ENCODE measurements at regions not wholly inside any gene's neighbourhood (a gene's known extent, or its start where the extent isn't known, plus 50 kb on each side); places are given as distances from the start of the nearest gene placed in this dataset.

DNA sequence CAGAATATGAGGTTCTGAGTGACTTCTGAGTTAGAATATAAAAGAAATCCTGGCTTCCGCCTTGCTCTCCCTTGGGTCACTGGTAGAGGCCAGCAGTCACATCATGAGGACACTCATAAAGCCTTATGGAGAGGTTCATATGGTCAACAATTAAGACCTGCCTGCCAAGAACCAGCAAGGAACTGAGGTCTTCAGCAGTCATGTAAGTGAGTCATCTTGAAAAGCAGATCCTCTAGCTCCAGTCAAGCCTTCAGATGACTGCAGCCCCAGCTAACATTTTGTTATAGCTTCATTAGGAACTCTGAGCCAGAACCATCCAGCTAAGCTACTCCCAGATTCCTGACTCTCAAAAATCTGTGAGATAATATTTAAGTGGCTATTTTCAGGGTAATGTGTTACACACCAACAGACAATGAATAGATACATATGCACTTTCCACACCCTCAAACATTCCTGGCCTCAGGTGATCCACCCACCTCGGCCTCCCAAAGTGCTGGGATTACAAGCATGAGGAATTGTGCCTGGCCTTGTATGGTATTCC lies 447.2 kb downstream of the SHQ1 start:
- no peak overlapping the region for H3K4me3 ChIP-seq (ENCODE audit: low read depth in 2 of 2, low read length in 1 of 2)
- no peaks in the 10 kb centered on the region for H3K27me3 ChIP-seq (ENCODE audit: insufficient read depth)
- CTCF ChIA-PET, result no interaction called here
- no peak overlapping the region for H2AFZ ChIP-seq (ENCODE audit: low read depth)
- WGBS (ENCODE audit: low lambda C conversion rate), result 90% methylated on average over 2 of the region's 2 CpGs
- no peak for DNase-seq
- no peaks in the 10 kb centered on the region for H3F3A ChIP-seq (replicated peaks; ENCODE audit: insufficient read depth)
- H3K9ac ChIP-seq, result no peak overlapping the region
- peaks cover 91% of the 10 kb centered on the region for H3K79me2 ChIP-seq (ENCODE audit: insufficient read depth)
- H4K20me1 ChIP-seq (ENCODE audit: insufficient read depth), result peaks cover 84% of the 10 kb centered on the region
- H3K27ac ChIP-seq (ENCODE audit: low read depth in 2 of 2, low read length in 1 of 2), result no peak overlapping the region
- H3K36me3 ChIP-seq (replicated peaks in 1 of 2; ENCODE audit: control insufficient read depth in 1 of 2, insufficient read depth in 2 of 2, low read length in 1 of 2), result no peaks in the 10 kb centered on the region
- H3K9me3 ChIP-seq, result no peaks in the 10 kb centered on the region
- H3K4me1 ChIP-seq (ENCODE audit: control insufficient read depth in 1 of 2, insufficient read depth in 2 of 2, low read depth in 1 of 2, low read length in 1 of 2), result peaks cover 0 to 12% of the 10 kb centered on the region in 2 experiments; a peak in 2 of 4 replicates
- no peak overlapping the region for H3K4me2 ChIP-seq
- TF ChIP-seq GABPA (IDR thresholded peaks at IDR 0.05; ENCODE audit: low read depth), result no peak
- TF ChIP-seq RAD21 (IDR thresholded peaks at IDR 0.05; ENCODE audit: low read length), result no peak
- TF ChIP-seq GATA2 (CRISPR knock-in tag; IDR thresholded peaks at IDR 0.05), result no peak
- TF ChIP-seq, protein P1, sequence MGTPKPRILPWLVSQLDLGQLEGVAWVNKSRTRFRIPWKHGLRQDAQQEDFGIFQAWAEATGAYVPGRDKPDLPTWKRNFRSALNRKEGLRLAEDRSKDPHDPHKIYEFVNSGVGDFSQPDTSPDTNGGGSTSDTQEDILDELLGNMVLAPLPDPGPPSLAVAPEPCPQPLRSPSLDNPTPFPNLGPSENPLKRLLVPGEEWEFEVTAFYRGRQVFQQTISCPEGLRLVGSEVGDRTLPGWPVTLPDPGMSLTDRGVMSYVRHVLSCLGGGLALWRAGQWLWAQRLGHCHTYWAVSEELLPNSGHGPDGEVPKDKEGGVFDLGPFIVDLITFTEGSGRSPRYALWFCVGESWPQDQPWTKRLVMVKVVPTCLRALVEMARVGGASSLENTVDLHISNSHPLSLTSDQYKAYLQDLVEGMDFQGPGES (IDR thresholded peaks at IDR 0.05; ENCODE audit: low read depth, low read length), result no peak
- TF ChIP-seq, protein P2, sequence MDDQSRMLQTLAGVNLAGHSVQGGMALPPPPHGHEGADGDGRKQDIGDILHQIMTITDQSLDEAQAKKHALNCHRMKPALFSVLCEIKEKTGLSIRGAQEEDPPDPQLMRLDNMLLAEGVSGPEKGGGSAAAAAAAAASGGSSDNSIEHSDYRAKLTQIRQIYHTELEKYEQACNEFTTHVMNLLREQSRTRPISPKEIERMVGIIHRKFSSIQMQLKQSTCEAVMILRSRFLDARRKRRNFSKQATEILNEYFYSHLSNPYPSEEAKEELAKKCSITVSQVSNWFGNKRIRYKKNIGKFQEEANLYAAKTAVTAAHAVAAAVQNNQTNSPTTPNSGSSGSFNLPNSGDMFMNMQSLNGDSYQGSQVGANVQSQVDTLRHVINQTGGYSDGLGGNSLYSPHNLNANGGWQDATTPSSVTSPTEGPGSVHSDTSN (IDR thresholded peaks at IDR 0.05), result no peak
- no peaks in the 10 kb centered on the region for H3K9me2 ChIP-seq
- POLR2A ChIA-PET, result no interaction called here

DNA sequence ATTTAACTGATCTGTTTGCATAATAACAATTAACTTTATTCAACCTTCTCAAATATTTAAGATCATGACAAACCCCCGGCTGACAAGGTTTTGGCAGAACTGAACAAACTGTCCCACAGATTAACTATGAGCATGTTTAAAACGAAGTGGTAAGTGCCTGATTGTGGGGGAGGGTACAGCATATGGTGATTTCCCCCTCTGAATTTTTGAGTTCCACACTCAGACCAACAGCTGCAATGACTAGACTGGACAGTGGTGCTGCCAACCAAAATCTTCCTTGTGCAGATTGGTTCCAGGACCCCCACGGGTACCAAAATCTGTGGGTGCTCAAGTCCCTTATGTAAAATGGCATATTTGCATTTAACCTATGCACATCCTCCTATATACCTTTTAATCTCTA lies 449.5 kb downstream of the SHQ1 start:
- Histone ChIP-seq H3K4me1 (ENCODE audit: control insufficient read depth in 1 of 2, insufficient read depth in 2 of 2, low read depth in 1 of 2, low read length in 1 of 2) (peaks cover 0 to under 1% of the 10 kb centered on the region in 2 experiments; a peak in 1 of 4 replicates), H3K9ac (no peak overlapping the region), H3F3A (replicated peaks; ENCODE audit: insufficient read depth) (no peaks in the 10 kb centered on the region), H4K20me1 (ENCODE audit: insufficient read depth) (peaks cover 81% of the 10 kb centered on the region), H3K27me3 (ENCODE audit: insufficient read depth) (no peaks in the 10 kb centered on the region), H3K79me2 (ENCODE audit: insufficient read depth) (peaks cover 91% of the 10 kb centered on the region), H3K27ac (ENCODE audit: low read depth in 2 of 2, low read length in 1 of 2) (no peak overlapping the region; a peak in 1 of 4 replicates), H3K9me2 (no peaks in the 10 kb centered on the region), H3K4me2 (no peak overlapping the region), H3K9me3 (no peaks in the 10 kb centered on the region), H2AFZ (ENCODE audit: low read depth) (no peak overlapping the region), H3K4me3 (ENCODE audit: low read depth in 2 of 2, low read length in 1 of 2) (no peak overlapping the region), H3K36me3 (replicated peaks in 1 of 2; ENCODE audit: control insufficient read depth in 1 of 2, insufficient read depth in 2 of 2, low read length in 1 of 2) (no peaks in the 10 kb centered on the region)
- no peak for TF ChIP-seq FOXM1 (IDR thresholded peaks at IDR 0.05; ENCODE audit: low read depth)
- no peak for TF ChIP-seq EZH2phosphoT487 (IDR thresholded peaks at IDR 0.05; ENCODE audit: borderline replicate concordance, low read depth)
- no peak for TF ChIP-seq GATA2 (CRISPR knock-in tag; IDR thresholded peaks at IDR 0.05)
- TF ChIP-seq MEF2A (IDR thresholded peaks at IDR 0.05; ENCODE audit: borderline replicate concordance, low read depth), result no peak
- TF ChIP-seq YY1 (IDR thresholded peaks at IDR 0.05; ENCODE audit: low read depth), result no peak
- no peak for TF ChIP-seq RXRA (IDR thresholded peaks at IDR 0.05; ENCODE audit: borderline replicate concordance, low read depth)
- no peak for TF ChIP-seq CHD2 (IDR thresholded peaks at IDR 0.05; ENCODE audit: low read length, partially characterized antibody)
- TF ChIP-seq, protein P3, sequence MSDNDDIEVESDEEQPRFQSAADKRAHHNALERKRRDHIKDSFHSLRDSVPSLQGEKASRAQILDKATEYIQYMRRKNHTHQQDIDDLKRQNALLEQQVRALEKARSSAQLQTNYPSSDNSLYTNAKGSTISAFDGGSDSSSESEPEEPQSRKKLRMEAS (IDR thresholded peaks at IDR 0.05; ENCODE audit: low read depth), result no peak
- no peak for TF ChIP-seq NRF1 (IDR thresholded peaks at IDR 0.05; ENCODE audit: low read depth, low read length)
- TF ChIP-seq, protein P4, sequence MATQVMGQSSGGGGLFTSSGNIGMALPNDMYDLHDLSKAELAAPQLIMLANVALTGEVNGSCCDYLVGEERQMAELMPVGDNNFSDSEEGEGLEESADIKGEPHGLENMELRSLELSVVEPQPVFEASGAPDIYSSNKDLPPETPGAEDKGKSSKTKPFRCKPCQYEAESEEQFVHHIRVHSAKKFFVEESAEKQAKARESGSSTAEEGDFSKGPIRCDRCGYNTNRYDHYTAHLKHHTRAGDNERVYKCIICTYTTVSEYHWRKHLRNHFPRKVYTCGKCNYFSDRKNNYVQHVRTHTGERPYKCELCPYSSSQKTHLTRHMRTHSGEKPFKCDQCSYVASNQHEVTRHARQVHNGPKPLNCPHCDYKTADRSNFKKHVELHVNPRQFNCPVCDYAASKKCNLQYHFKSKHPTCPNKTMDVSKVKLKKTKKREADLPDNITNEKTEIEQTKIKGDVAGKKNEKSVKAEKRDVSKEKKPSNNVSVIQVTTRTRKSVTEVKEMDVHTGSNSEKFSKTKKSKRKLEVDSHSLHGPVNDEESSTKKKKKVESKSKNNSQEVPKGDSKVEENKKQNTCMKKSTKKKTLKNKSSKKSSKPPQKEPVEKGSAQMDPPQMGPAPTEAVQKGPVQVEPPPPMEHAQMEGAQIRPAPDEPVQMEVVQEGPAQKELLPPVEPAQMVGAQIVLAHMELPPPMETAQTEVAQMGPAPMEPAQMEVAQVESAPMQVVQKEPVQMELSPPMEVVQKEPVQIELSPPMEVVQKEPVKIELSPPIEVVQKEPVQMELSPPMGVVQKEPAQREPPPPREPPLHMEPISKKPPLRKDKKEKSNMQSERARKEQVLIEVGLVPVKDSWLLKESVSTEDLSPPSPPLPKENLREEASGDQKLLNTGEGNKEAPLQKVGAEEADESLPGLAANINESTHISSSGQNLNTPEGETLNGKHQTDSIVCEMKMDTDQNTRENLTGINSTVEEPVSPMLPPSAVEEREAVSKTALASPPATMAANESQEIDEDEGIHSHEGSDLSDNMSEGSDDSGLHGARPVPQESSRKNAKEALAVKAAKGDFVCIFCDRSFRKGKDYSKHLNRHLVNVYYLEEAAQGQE (IDR thresholded peaks at IDR 0.05; ENCODE audit: low read depth, low read length), result no peak
- TF ChIP-seq NFIC (IDR thresholded peaks at IDR 0.05; ENCODE audit: borderline replicate concordance), result no peak
- TF ChIP-seq, protein P5, sequence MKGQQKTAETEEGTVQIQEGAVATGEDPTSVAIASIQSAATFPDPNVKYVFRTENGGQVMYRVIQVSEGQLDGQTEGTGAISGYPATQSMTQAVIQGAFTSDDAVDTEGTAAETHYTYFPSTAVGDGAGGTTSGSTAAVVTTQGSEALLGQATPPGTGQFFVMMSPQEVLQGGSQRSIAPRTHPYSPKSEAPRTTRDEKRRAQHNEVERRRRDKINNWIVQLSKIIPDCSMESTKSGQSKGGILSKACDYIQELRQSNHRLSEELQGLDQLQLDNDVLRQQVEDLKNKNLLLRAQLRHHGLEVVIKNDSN (IDR thresholded peaks at IDR 0.05; ENCODE audit: borderline replicate concordance, low read depth), result no peak
- no peak for TF ChIP-seq RCOR1 (IDR thresholded peaks at IDR 0.05; ENCODE audit: low read length)
- no peak for TF ChIP-seq TAF1 (IDR thresholded peaks at IDR 0.05; ENCODE audit: borderline replicate concordance, low read depth, low read length)
- 93% methylated on average over 3 of the region's 3 CpGs for WGBS (ENCODE audit: low lambda C conversion rate)
- no peak for DNase-seq
- POLR2A ChIA-PET, result no interaction called here
- CTCF ChIA-PET, result no interaction called here
